Muscle layer of duodenum (tissue), 2 donors: ENCODE measurements at regions not wholly inside any gene's neighbourhood (a gene's known extent, or its start where the extent isn't known, plus 50 kb on each side); places are given as distances from the start of the nearest gene placed in this dataset.

Experiments used
- H3K27ac ChIP-seq: one replicate; pipeline ENCODE4 v1.7.0; 2013; ENCODE audit warnings: mild to moderate bottlenecking, low read length
- H3K27me3 ChIP-seq: one replicate; pipeline ENCODE4 v1.7.0; 2013; ENCODE audit warnings: low read depth, mild to moderate bottlenecking, control low read depth, low read length
- H3K36me3 ChIP-seq, 2 donors: one replicate each; pipeline ENCODE4 v1.7.0; 2013; ENCODE audit warnings: low read length in 2 of 2, control low read depth in 1 of 2, mild to moderate bottlenecking in 1 of 2; ENCODE audit not compliant: insufficient read depth in 2 of 2, control insufficient read depth in 1 of 2
- H3K4me1 ChIP-seq, 2 donors: one replicate each; pipeline ENCODE4 v1.7.0; 2013; ENCODE audit warnings: low read length in 2 of 2, mild to moderate bottlenecking in 2 of 2, control low read depth in 1 of 2, moderate library complexity in 1 of 2; ENCODE audit not compliant: insufficient read depth in 2 of 2, control insufficient read depth in 1 of 2
- H3K4me3 ChIP-seq, 2 donors: one replicate each; pipeline ENCODE4 v1.7.0; 2013; ENCODE audit warnings: low read length in 2 of 2, low read depth in 1 of 2, mild to moderate bottlenecking in 1 of 2
- H3K9me3 ChIP-seq, 2 donors: one replicate each; pipeline ENCODE4 v1.7.0; 2013; ENCODE audit warnings: low read length in 2 of 2, control low read depth in 1 of 2, mild to moderate bottlenecking in 1 of 2; ENCODE audit not compliant: control insufficient read depth in 1 of 2
- donor health status: healthy.

DNA sequence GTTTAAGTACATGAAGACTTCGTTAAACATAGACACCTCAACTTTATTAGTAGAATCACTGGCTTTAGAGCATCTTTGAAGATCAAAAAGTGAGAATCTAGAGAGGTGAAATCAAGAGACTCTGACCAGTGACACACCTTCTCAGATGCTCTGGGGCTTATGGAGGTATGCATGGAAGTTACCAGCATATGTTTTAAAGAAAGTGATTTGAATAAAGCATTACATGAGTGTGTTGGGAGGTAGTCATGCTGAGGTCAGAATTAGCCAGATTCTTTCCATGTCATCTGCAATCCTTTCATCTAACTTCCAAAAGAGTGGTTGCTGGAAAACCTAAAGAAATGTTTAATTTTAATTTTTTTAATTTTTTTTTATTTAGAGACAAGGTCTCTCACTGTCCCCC, 658.0 kb upstream of the GOLIM4 start:
- Histone ChIP-seq H3K9me3 (no peaks in the 10 kb centered on the region), H3K4me3 (no peak overlapping the region), H3K4me1 (no peaks in the 10 kb centered on the region), H3K27me3 (no peaks in the 10 kb centered on the region), H3K36me3 (no peaks in the 10 kb centered on the region), H3K27ac (no peak overlapping the region)

DNA sequence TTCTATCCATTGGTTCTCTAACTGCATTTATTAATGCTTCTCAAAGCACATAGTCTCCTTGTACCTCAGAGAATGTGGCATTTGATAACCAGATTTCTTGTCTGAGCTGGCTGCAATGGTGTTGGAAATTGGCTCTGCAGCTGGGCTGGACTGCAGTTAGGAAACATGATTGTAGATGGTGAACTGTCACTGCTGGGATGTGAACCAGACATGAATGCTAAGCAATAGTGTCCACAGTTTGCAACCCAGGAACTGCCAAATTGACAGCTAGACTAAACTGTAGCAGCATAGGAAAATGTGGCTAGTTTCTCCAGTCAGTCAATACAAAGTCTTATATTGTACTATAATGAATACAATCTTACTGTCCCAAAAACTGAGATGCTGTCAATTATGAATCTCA, 656.6 kb upstream of the GOLIM4 start:
- Histone ChIP-seq H3K4me1 (no peaks in the 10 kb centered on the region), H3K27ac (no peak overlapping the region), H3K36me3 (no peaks in the 10 kb centered on the region)

DNA sequence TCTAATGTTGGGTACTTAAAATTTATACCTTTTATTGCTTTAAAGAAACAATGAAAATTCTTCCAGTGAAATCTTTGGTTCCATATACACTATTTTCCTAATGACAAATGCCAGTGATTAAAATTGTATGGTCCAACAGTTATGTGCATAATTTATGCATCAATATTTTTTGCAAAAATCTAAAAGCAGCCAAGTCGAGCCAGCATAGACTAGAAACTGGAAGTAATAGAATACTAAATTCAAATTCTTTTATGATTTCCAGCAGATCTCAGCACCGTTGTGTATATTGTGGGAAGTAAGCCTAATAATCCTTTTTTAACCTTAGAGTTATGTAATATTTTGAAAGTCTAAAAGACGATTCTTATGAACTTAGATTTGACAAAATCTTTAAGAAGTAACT, 652.0 kb upstream of the GOLIM4 start:
- Histone ChIP-seq H3K9me3 (no peaks in the 10 kb centered on the region), H3K27ac (no peak overlapping the region)

More for the DNA sequence above, 656.6 kb upstream of the GOLIM4 start:
- Histone ChIP-seq H3K4me3 (no peak overlapping the region), H3K27me3 (no peaks in the 10 kb centered on the region), H3K9me3 (no peaks in the 10 kb centered on the region)

DNA sequence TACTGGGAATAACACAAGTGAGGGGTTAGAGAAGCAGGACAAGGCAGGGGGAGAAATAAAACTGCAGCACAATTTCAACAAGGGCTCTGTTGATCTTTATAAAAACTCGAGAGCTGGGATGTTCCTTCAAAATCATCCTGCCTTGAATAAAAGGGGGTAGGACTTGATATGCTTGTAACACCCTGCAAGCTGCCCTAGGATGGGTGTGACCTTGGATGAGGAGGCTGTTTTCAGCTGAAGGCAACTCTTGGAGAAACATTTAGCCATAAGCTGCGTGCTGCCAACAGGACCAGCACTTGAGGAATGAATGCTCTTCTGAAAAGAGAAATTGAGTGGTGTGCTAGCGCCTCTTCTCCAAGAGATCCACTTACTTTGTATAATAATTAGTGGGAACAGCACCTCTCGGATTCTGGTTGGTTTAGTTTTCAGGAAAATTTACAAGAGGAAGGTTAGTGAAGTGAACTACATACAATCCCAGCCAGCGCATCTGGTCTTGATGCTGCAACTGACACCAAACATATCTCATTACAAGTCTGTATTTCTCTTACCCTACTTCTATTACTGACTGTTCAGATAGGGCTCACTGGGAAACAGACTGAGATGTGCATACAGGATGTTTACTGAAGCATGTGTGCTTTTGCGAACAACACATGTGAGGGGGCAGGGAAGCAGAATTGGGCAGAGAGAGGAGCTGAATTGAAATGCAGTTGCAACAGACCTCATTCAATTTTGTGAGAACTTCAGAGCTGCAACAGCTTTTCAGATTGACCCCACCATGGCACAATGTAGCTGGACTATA, 643.0 kb upstream of the GOLIM4 start:
- H3K27me3 ChIP-seq = no peaks in the 10 kb centered on the region
- no peak overlapping the region for H3K27ac ChIP-seq
- no peaks in the 10 kb centered on the region for H3K36me3 ChIP-seq
- no peak overlapping the region for H3K4me3 ChIP-seq
- peaks cover 0 to 13% of the 10 kb centered on the region in 2 donors for H3K9me3 ChIP-seq
- H3K4me1 ChIP-seq = no peaks in the 10 kb centered on the region

More for the DNA sequence above, 652.0 kb upstream of the GOLIM4 start:
- no peaks in the 10 kb centered on the region for H3K4me1 ChIP-seq
- no peaks in the 10 kb centered on the region for H3K27me3 ChIP-seq
- H3K4me3 ChIP-seq = no peak overlapping the region
- no peaks in the 10 kb centered on the region for H3K36me3 ChIP-seq

DNA sequence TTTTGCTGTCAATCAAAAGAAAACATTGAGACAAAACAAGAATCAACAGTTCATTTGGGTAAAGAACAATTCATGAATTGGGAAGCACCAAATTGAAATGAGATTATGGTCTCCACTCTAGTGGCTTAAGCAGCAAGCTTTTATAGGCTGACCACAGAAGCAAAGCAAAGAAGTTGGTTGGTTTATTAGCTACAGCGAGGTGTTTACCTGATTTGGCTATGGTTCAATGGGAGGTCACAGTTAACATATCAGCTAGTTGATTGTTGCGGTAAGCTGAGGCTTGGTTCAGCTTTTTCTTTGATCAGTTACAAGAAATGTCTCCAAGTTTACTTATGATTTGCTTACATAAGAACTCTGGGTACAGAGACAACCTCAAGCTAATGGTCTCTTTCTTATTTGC, 640.5 kb upstream of the GOLIM4 start:
- no peaks in the 10 kb centered on the region for H3K27me3 ChIP-seq
- H3K4me3 ChIP-seq = no peak overlapping the region
- H3K36me3 ChIP-seq = no peaks in the 10 kb centered on the region
- no peak overlapping the region for H3K27ac ChIP-seq
- H3K4me1 ChIP-seq = no peaks in the 10 kb centered on the region
- peaks cover 0 to 17% of the 10 kb centered on the region in 2 donors for H3K9me3 ChIP-seq

DNA sequence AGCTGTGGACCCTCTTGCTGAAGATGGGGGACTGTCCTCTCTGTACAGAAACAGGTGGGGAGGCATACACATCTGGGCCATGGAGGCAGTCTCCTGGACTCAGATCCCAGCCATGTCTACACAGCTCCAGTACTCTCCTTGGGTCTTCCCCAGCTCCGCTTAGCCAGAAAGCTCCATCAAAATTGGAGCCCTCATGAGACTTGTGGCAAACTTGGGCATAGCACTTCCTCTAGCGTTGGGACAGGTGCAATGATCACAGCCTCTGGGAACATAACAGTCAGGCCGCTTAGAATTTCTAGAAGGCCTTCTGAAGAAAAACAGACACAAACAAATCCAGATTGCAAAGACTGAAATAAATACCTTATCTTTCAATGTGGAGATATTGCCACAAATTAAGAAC, 634.3 kb upstream of the GOLIM4 start:
- Histone ChIP-seq H3K27ac (no peak overlapping the region), H3K4me3 (no peak overlapping the region), H3K36me3 (no peaks in the 10 kb centered on the region), H3K4me1 (no peaks in the 10 kb centered on the region), H3K27me3 (no peaks in the 10 kb centered on the region), H3K9me3 (peaks cover 0 to 17% of the 10 kb centered on the region in 2 donors)

DNA sequence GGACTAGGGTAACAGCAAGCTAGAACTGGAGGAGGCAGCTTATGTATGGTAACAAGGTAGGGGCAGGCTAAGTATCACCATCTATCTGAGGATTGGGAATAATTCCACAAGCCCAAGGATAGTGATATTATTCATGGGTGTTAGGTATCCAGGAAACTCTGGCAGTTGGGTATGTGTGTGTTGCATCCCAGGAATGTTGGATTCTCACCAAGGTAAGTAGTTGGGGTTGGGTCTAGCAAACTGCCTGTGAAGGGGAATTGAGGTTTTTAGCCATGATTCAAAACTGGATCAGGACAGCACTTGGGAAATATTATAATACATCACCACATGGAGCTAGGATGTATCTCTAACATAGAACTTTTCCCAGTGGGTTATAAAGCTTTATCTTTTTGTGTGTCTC, 626.4 kb upstream of the GOLIM4 start:
- Histone ChIP-seq H3K36me3 (no peaks in the 10 kb centered on the region), H3K27ac (no peak overlapping the region)

DNA sequence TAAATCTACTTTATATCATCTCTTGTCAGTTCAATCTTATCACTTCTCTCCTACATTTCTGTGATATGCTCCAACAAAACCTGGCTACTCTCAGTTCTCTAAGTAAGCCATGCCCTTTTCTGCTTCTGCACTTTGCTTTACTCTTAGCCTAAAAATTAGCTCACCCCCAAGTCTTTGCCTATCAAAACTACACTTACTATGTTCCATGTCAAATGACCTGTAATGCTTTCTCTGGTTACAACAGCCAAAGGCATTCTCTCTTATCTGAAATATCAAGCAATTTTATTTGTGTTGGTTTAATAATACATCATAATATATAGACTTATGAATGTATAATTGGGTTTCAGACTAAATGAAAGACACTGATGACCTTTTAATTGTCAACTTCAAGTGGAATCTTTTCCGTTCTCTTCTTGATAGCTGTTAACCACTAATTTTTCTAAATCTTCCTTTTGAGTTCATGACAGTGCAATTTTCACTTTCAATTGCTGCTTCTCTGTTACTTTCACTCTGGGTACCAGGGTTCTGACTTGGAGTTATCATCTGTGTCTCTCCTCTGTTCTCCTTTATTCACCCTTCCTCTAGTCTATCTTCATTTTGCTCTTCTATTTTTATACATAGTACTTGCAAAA, 619.0 kb upstream of the GOLIM4 start:
- Histone ChIP-seq H3K9me3 (no peaks in the 10 kb centered on the region), H3K36me3 (no peaks in the 10 kb centered on the region), H3K4me3 (no peak overlapping the region), H3K27me3 (no peaks in the 10 kb centered on the region), H3K4me1 (no peaks in the 10 kb centered on the region), H3K27ac (no peak overlapping the region)

More for the DNA sequence above, 626.4 kb upstream of the GOLIM4 start:
- Histone ChIP-seq H3K4me1 (no peaks in the 10 kb centered on the region), H3K27me3 (no peaks in the 10 kb centered on the region), H3K4me3 (no peak overlapping the region), H3K9me3 (no peaks in the 10 kb centered on the region)

DNA sequence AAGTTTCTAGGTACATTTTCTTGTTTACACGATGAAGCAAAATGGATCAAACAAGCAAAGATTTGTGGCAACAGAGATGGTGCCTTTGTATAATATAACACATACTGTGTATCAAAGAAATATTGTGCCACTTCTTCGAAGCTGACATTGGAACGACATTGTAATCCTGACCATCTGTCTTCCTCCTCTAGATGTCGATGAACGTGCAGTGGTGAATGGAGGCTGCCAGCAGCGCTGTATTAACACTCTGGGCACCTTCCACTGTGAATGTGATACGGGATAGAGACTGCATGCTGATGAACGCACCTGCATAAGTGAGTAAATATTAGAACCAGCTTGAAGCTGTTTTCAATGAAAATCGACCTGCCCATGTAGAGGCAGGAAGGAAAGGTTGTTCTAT, 613.3 kb upstream of the GOLIM4 start:
- Histone ChIP-seq H3K36me3 (no peaks in the 10 kb centered on the region), H3K27ac (no peak overlapping the region), H3K4me3 (no peak overlapping the region), H3K9me3 (no peaks in the 10 kb centered on the region), H3K27me3 (no peaks in the 10 kb centered on the region), H3K4me1 (no peaks in the 10 kb centered on the region)

DNA sequence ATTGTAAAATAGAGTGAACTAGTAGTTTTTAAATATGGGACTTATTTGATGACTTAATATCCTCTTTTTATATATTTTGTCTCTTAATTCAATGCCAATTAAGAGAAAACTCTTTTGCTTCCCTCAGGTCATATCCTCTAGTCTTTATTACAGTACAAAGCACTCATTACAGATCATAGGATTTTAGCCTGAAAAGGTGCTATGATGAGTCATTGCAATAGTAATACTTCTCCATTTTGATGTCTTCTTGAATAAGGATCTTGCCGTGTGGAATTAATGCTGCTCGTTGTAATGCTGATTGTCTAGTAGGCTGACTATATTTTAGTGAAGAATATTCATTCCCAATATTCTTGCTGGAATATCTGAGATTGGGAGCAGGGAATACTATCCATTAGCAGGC, 612.2 kb upstream of the GOLIM4 start:
- H3K4me1 ChIP-seq = no peaks in the 10 kb centered on the region
- no peak overlapping the region for H3K4me3 ChIP-seq
- H3K27ac ChIP-seq = no peak overlapping the region
- no peaks in the 10 kb centered on the region for H3K36me3 ChIP-seq
- H3K27me3 ChIP-seq = no peaks in the 10 kb centered on the region
- no peaks in the 10 kb centered on the region for H3K9me3 ChIP-seq

DNA sequence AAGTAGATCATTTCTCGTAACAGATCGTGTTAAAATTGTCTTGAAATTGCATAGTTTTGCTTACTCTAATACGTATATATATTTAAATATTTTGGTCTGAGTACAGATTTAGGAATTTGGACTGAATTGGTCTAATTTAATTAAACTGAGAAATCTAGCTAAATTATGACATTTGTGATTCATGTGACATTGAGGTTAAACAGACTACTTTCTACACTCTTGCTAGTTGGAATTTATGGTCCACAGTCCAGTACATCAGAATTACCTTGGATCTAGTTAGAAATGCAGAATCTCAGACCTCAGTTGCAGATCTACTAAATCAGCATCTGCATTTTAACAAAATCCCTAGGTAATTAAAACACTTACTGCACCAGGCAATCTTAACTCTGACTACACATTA, 609.7 kb upstream of the GOLIM4 start:
- H3K9me3 ChIP-seq = peaks cover 0 to 4% of the 10 kb centered on the region in 2 donors
- H3K4me1 ChIP-seq = no peaks in the 10 kb centered on the region
- no peak overlapping the region for H3K4me3 ChIP-seq
- H3K36me3 ChIP-seq = no peaks in the 10 kb centered on the region
- no peak overlapping the region for H3K27ac ChIP-seq
- H3K27me3 ChIP-seq = no peaks in the 10 kb centered on the region
